HG03103 (cell line): ENCODE measurements at regions not wholly inside any gene's neighbourhood (a gene's known extent, or its start where the extent isn't known, plus 50 kb on each side); places are given as distances from the start of the nearest gene placed in this dataset.
A peak's percentile ranks its signal among the peaks of the same experiment; 100 is the strongest.

Experiments
- ATAC-seq: cut with Tn5 transposase; IDR thresholded peaks from one replicate; pipeline ENCODE4 v1.9.1; 2021; ENCODE audit warnings: low read depth; ENCODE audit not compliant: unreplicated experiment

GRCh38 chr11:93073508-93074280 is 104.2 kb downstream of the MTNR1B start:
- no peak for ATAC-seq

DNA sequence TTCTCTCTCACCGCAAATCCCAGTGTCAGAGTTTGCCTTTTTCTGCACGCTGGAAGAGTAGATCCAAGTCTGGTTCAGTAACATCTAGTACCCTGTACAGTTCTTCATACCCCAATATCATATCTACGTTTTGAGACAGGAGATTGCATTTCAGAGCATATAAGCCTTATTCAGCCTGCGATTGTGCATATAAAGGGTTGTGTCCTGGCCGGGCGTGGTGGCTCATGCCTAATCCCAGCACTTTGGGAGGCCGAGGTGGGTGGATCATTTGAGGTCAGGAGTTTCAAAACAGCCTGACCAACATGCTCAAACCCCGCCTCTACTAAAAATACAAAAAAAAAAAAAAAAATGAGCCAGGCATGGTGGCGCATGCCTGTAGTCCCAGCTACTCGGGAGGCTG is 104.9 kb downstream of the MTNR1B start:
- no peak for ATAC-seq

- no peak for ATAC-seq
These were observed 106.3 kb downstream of the MTNR1B start for GRCh38 chr11:93075782-93076181.

GRCh38 chr11:93080146-93080759 is 110.8 kb downstream of the MTNR1B start:
- ATAC-seq: no peak

DNA sequence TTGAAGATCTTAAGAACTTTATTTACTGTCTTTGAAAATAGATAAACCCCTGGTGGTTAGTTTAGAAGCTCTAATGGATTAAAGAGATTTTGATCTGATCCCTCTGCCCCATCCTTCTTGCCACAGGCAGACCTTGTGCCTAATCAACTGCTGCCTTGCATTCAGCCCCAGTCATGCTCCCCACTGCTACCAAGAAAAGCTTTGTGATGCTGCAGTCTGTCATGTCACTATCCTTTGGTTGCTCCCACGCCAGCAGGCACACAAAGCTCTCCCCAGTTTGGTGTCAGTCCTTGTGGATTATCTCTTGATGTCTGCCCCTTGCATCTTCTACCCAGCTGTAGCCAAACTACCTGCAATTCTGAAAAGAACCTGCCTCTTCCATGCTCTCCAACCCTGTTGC is 112.2 kb downstream of the MTNR1B start:
- no peak for ATAC-seq

GRCh38 chr11:93082900-93083299 is 113.4 kb downstream of the MTNR1B start:
- ATAC-seq: no peak

- no peak for ATAC-seq
These were observed 112.9 kb downstream of the SLC36A4 start for GRCh38 chr11:93084727-93085505.

- peak; percentile 66 for ATAC-seq
These were observed 108.2 kb downstream of the SLC36A4 start for GRCh38 chr11:93089474-93090102.
